K562 (cell line): ENCODE measurements at regions not wholly inside any gene's neighbourhood (a gene's known extent, or its start where the extent isn't known, plus 50 kb on each side); places are given as distances from the start of the nearest gene placed in this dataset.

Experiments
- ADNP ChIP-seq: fragments of 200-800 bp; sonication (Bioruptor generic); IDR thresholded peaks from 2 replicates; pipeline ENCODE4 v1.6.1; 2016; ENCODE audit warnings: missing genetic modification characterization, missing compliant biosample characterization
- BMI1 ChIP-seq: fragments of 150-350 bp; IDR thresholded peaks from 2 replicates; pipeline ENCODE4 v1.6.1; 2014; ENCODE audit warnings: low read length
- DNMT1 ChIP-seq: fragments of 450-650 bp; IDR thresholded peaks from 2 replicates; pipeline ENCODE4 v1.6.1; 2016; ENCODE audit warnings: antibody characterized with exemption, mild to moderate bottlenecking
- KLF13 ChIP-seq: fragments of 450-650 bp; IDR thresholded peaks from 2 replicates; pipeline ENCODE4 v1.6.1; 2016; ENCODE audit warnings: missing genetic modification characterization, low read depth, mild to moderate bottlenecking, missing compliant biosample characterization, moderate library complexity, borderline replicate concordance
- NELFE ChIP-seq: IDR thresholded peaks from 2 replicates; pipeline ENCODE4 v1.6.1; 2011; ENCODE audit warnings: mild to moderate bottlenecking; ENCODE audit not compliant: insufficient read depth, insufficient read length
- PHF21A ChIP-seq: fragments of 450-650 bp; IDR thresholded peaks from 2 replicates; pipeline ENCODE4 v1.6.1; 2017; ENCODE audit warnings: low read depth, borderline replicate concordance
- SRSF7 ChIP-seq: fragments of 200-400 bp; formaldehyde crosslinking; optimal IDR thresholded peaks from 2 replicates; pipeline ENCODE3; 2017; ENCODE audit warnings: mild to moderate bottlenecking, low read depth, low read length
- SUPT5H ChIP-seq: fragments of 450-650 bp; IDR thresholded peaks from 2 replicates; pipeline ENCODE4 v1.6.1; 2016
- XRCC4 ChIP-seq: IDR thresholded peaks from one replicate; pipeline ENCODE4 v1.6.1; 2011; ENCODE audit not compliant: insufficient read depth, insufficient read length; ENCODE audit errors: extremely low read depth
- TF ChIP-seq, protein P1 (sequence below), 2 experiments: IDR thresholded peaks; 2 replicates each; pipeline ENCODE4 v1.6.1; 2011; ENCODE audit warnings: borderline replicate concordance in 1 of 2, control low read depth in 1 of 2, low read depth in 1 of 2, low read length in 1 of 2, mild to moderate bottlenecking in 1 of 2, mixed read lengths in 1 of 2, moderate library complexity in 1 of 2; ENCODE audit not compliant: insufficient read depth in 1 of 2, insufficient read length in 1 of 2, poor library complexity in 1 of 2, severe bottlenecking in 1 of 2; ENCODE audit errors: extremely low read depth in 1 of 2
- TF ChIP-seq, protein P2 (sequence below): fragments of 450-650 bp; IDR thresholded peaks from 2 replicates; pipeline ENCODE4 v1.7.0; 2016; ENCODE audit warnings: borderline replicate concordance

DNA sequence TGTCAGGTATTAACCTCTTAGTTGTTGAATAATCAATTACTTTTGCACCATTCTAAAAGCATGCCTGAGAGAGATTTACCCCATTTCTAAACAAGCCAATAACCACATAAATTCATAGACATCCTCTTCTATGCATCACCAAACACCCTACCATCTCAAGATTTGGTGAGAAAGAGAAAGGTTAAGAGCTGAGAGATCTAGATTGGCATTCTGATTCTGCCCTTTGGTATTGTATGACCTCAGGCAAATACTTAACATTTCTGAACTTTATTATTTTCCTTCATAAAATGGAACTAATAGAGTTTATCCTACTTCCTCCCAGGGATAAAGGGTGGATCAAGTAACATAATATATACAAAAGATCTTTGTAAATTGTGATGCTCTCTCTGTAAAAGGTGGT, 146.5 kb upstream of the MME start (continued):
- TF ChIP-seq, protein P1, sequence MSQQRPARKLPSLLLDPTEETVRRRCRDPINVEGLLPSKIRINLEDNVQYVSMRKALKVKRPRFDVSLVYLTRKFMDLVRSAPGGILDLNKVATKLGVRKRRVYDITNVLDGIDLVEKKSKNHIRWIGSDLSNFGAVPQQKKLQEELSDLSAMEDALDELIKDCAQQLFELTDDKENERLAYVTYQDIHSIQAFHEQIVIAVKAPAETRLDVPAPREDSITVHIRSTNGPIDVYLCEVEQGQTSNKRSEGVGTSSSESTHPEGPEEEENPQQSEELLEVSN (IDR thresholded peaks at IDR 0.05; ENCODE audit: borderline replicate concordance in 1 of 2, extremely low read depth in 1 of 2, insufficient read depth in 1 of 2, insufficient read length in 1 of 2, low read depth in 1 of 2, low read length in 1 of 2, poor library complexity in 1 of 2, severe bottlenecking in 1 of 2), result no peak
- no peak for TF ChIP-seq PHF21A
- TF ChIP-seq, protein P2, sequence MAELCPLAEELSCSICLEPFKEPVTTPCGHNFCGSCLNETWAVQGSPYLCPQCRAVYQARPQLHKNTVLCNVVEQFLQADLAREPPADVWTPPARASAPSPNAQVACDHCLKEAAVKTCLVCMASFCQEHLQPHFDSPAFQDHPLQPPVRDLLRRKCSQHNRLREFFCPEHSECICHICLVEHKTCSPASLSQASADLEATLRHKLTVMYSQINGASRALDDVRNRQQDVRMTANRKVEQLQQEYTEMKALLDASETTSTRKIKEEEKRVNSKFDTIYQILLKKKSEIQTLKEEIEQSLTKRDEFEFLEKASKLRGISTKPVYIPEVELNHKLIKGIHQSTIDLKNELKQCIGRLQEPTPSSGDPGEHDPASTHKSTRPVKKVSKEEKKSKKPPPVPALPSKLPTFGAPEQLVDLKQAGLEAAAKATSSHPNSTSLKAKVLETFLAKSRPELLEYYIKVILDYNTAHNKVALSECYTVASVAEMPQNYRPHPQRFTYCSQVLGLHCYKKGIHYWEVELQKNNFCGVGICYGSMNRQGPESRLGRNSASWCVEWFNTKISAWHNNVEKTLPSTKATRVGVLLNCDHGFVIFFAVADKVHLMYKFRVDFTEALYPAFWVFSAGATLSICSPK, result no peak
- no peak for TF ChIP-seq KLF13 (tag)
- TF ChIP-seq BMI1, result no peak
- TF ChIP-seq NELFE, result no peak
- TF ChIP-seq ADNP, result no peak
- TF ChIP-seq XRCC4, result no peak
- no peak for TF ChIP-seq DNMT1
- TF ChIP-seq SRSF7, result no peak
- no peak for TF ChIP-seq SUPT5H
